Astrocyte (in vitro differentiated cells and primary cell): ENCODE measurements at regions not wholly inside any gene's neighbourhood (a gene's known extent, or its start where the extent isn't known, plus 50 kb on each side); places are given as distances from the start of the nearest gene placed in this dataset.

Experiments
- CTCF ChIP-seq: IDR thresholded peaks from 2 replicates; pipeline ENCODE4 v1.5.1; 2011; ENCODE audit warnings: low read depth, mild to moderate bottlenecking, inconsistent platforms, low read length, moderate library complexity; ENCODE audit not compliant: insufficient read depth
- EZH2 ChIP-seq: IDR thresholded peaks from 2 replicates; pipeline ENCODE4 v1.6.1; 2012; ENCODE audit warnings: mild to moderate bottlenecking, low read length, inconsistent platforms; ENCODE audit not compliant: insufficient read depth

GRCh38 chr18:28459587-28459986 lies 282.7 kb upstream of the CDH2 start:
- no peak for TF ChIP-seq CTCF
- no peak for TF ChIP-seq EZH2
